CD4-positive, alpha-beta T cell (primary cell): ENCODE measurements at regions not wholly inside any gene's neighbourhood (a gene's known extent, or its start where the extent isn't known, plus 50 kb on each side); places are given as distances from the start of the nearest gene placed in this dataset.

ENCODE experiments used
- ATAC-seq: fragments of 200-7000 bp; cut with Tn5 transposase; one replicate; pipeline ENCODE4 v1.10.0; 2022; ENCODE audit warnings: mild to moderate bottlenecking; ENCODE audit not compliant: poor library complexity
- CTCF ChIA-PET: fragments of 350-600 bp; sonication (Branson Sonifier 250); formaldehyde crosslinking; loops from one replicate; lab custom pipeline; 2021; ENCODE audit warnings: antibody characterized with exemption, inconsistent platforms; lab: Charles Lee
- POLR2A ChIA-PET: fragments of 350-600 bp; sonication (Branson Sonifier 250); formaldehyde crosslinking; loops from one replicate; lab custom pipeline; 2021; ENCODE audit warnings: antibody characterized with exemption, inconsistent platforms; lab: Charles Lee
- DNase-seq, 14 experiments: peaks; one replicate each; pipeline ENCODE4 v3.0.0-alpha.2; 2013 to 2020; ENCODE audit warnings: mixed read lengths in 2 of 14
- H3K27ac ChIP-seq, 2 donors: one replicate each; pipeline versions ENCODE4 v1.5.1 to v1.7.0; 2013; ENCODE audit warnings: low read length in 2 of 2, low read depth in 1 of 2, mild to moderate bottlenecking in 1 of 2
- H3K27me3 ChIP-seq, 2 experiments: 1 replicate in 1 of 2; 2 replicates in 1 of 2; pipeline versions ENCODE4 v1.6.1 to v1.7.0; 2013; ENCODE audit warnings: low read length in 2 of 2, control low read depth in 1 of 2, mild to moderate bottlenecking in 1 of 2, moderate library complexity in 1 of 2; ENCODE audit not compliant: insufficient read depth in 2 of 2, control insufficient read depth in 1 of 2
- H3K36me3 ChIP-seq: one replicate; pipeline ENCODE4 v1.6.1; 2013; ENCODE audit warnings: low read length, control low read depth; ENCODE audit not compliant: insufficient read depth
- H3K4me1 ChIP-seq: one replicate; pipeline ENCODE4 v1.6.1; 2013; ENCODE audit warnings: low read length, control low read depth; ENCODE audit not compliant: insufficient read depth
- H3K4me3 ChIP-seq: one replicate; pipeline ENCODE4 v1.5.1; 2013; ENCODE audit warnings: mild to moderate bottlenecking, low read length, moderate library complexity
- H3K9me3 ChIP-seq, 2 experiments: 1 replicate in 1 of 2; 2 replicates in 1 of 2; pipeline versions ENCODE4 v1.6.1 to v1.7.0; 2013; ENCODE audit warnings: low read length in 2 of 2, mild to moderate bottlenecking in 2 of 2, control low read depth in 1 of 2, moderate library complexity in 1 of 2; ENCODE audit not compliant: control insufficient read depth in 1 of 2, insufficient read depth in 1 of 2
- H3K27ac Mint-ChIP-seq: one replicate; pipeline ENCODE4 v1.8.0; 2020; ENCODE audit warnings: mixed read lengths
- H3K27me3 Mint-ChIP-seq: one replicate; pipeline ENCODE4 v1.8.0; 2021; ENCODE audit warnings: mixed read lengths
- H3K36me3 Mint-ChIP-seq: one replicate; pipeline ENCODE4 v1.8.0; 2021; ENCODE audit warnings: low read depth, mixed read lengths
- H3K4me1 Mint-ChIP-seq: one replicate; pipeline ENCODE4 v1.8.0; 2021; ENCODE audit warnings: low read depth, mixed read lengths
- H3K4me3 Mint-ChIP-seq: one replicate; pipeline ENCODE4 v1.8.0; 2020; ENCODE audit warnings: mild to moderate bottlenecking, mixed read lengths
- H3K9me3 Mint-ChIP-seq: one replicate; pipeline ENCODE4 v1.8.0; 2020; ENCODE audit warnings: mixed read lengths
- CTCF ChIP-seq: fragments of 200-600 bp; IDR thresholded peaks from one replicate; pipeline ENCODE4 v1.8.0; 2022; ENCODE audit warnings: antibody characterized with exemption, mild to moderate bottlenecking
- intact Hi-C, 2 experiments: fragments of 100-400 bp; cut with DNase I in 1 of 2; cut with micrococcal nuclease in 1 of 2; formaldehyde crosslinking; loops; one replicate each; pipeline versions ENCODE4 v1.15.1 to v1.9.0; 2023 to 2025; cut with DNase I, micrococcal nuclease

DNA sequence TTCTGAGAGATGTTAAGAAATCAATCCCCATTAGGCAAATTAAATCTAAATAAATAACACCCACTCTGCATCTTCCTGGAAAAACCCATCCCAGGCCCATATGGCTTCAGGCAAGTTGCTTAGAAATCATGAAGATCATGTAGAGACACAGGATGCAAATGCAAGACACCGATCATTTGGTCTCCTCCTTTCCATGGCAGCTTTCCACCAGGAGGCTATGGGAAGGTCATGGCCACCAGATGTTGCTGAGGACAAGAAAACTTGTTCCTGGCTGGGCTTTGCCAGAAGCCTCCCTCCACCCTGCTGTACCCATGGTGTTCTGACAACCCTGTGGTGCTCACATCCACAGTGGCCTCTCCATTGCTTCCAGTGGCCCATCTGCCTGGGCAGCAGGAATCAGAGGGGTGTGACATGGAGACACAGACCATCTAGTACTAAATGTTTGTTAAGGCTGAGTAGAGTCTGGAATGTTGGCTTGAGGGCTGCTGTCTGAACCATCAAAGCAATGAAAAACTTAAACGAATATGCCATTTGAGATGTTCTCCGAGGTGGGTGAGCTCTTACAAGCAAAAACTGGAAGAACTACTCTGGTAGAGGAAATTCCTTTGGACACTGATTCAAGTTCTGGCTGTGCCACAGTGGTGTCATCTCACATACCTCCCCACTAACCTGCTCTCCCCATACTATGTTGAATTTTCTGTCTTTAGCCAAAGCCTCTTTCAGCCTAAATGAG, 293.2 kb downstream of the TNS1 start:
- intact Hi-C loops: loop anchor here (5.0 kb wide), 3 partner anchors 667 to 1187 kb away; partner anchors contain the start of gene IGFBP5 (in 2 of the 2)
- Mint-ChIP-seq H3K27ac (no peak overlapping the region), H3K4me3 (no peak overlapping the region), H3K27me3 (peaks cover 17% of the 10 kb centered on the region), H3K4me1 (peaks cover 6% of the 10 kb centered on the region), H3K36me3 (no peaks in the 10 kb centered on the region), H3K9me3 (no peaks in the 10 kb centered on the region)
- Histone ChIP-seq H3K27me3 (no peaks in the 10 kb centered on the region), H3K36me3 (no peaks in the 10 kb centered on the region), H3K27ac (no peak overlapping the region), H3K4me3 (no peak overlapping the region), H3K4me1 (peaks cover 11% of the 10 kb centered on the region), H3K9me3 (no peaks in the 10 kb centered on the region)
- CTCF ChIA-PET: no interaction called here
- no peak for DNase-seq
- TF ChIP-seq CTCF: no peak
- POLR2A ChIA-PET: interaction anchor here (1.0 kb wide), 1 partner anchor 1014 kb away, joined by 3 read pairs; the partner anchor contains the start of gene IGFBP5
- ATAC-seq: no peak

GRCh38 chr2:217707131-217707611, 295.6 kb downstream of the TNS1 start:
- no peak overlapping the region for H3K4me3 Mint-ChIP-seq
- H3K9me3 ChIP-seq: no peaks in the 10 kb centered on the region
- ChIA-PET POLR2A (no interaction called here), CTCF (no interaction called here)
- H3K27ac ChIP-seq: no peak overlapping the region
- no peak for ATAC-seq
- no peak overlapping the region for H3K4me3 ChIP-seq
- no peak for DNase-seq
- H3K36me3 ChIP-seq: no peaks in the 10 kb centered on the region
- H3K27ac Mint-ChIP-seq: no peak overlapping the region
- H3K9me3 Mint-ChIP-seq: no peaks in the 10 kb centered on the region
- H3K4me1 Mint-ChIP-seq: no peaks in the 10 kb centered on the region
- intact Hi-C loops: no loop called here
- H3K27me3 Mint-ChIP-seq: peaks cover 29% of the 10 kb centered on the region
- H3K4me1 ChIP-seq: no peaks in the 10 kb centered on the region
- H3K36me3 Mint-ChIP-seq: no peaks in the 10 kb centered on the region
- TF ChIP-seq CTCF: no peak
- no peaks in the 10 kb centered on the region for H3K27me3 ChIP-seq

GRCh38 chr2:217706513-217706912, 296.3 kb downstream of the TNS1 start:
- TF ChIP-seq CTCF: no peak
- peaks cover 34% of the 10 kb centered on the region for H3K27me3 Mint-ChIP-seq
- H3K27me3 ChIP-seq: no peaks in the 10 kb centered on the region
- ChIA-PET CTCF (no interaction called here), POLR2A (no interaction called here)
- no peaks in the 10 kb centered on the region for H3K4me1 Mint-ChIP-seq
- no peaks in the 10 kb centered on the region for H3K4me1 ChIP-seq
- H3K36me3 ChIP-seq: no peaks in the 10 kb centered on the region
- H3K27ac Mint-ChIP-seq: no peak overlapping the region
- no peak overlapping the region for H3K4me3 Mint-ChIP-seq
- H3K36me3 Mint-ChIP-seq: no peaks in the 10 kb centered on the region
- H3K9me3 ChIP-seq: no peaks in the 10 kb centered on the region
- no peak overlapping the region for H3K4me3 ChIP-seq
- intact Hi-C loops: no loop called here
- H3K27ac ChIP-seq: no peak overlapping the region
- ATAC-seq (no peak), DNase-seq (no peak)
- no peaks in the 10 kb centered on the region for H3K9me3 Mint-ChIP-seq
